NCI-H2196 (cell line): ENCODE measurements at regions not wholly inside any gene's neighbourhood (a gene's known extent, or its start where the extent isn't known, plus 50 kb on each side); places are given as distances from the start of the nearest gene placed in this dataset.

Experiments
- DNase-seq: peaks from one replicate; lab custom pipeline; 2025; ENCODE audit not compliant: unreplicated experiment; lab: John Stamatoyannopoulos, UW

DNA sequence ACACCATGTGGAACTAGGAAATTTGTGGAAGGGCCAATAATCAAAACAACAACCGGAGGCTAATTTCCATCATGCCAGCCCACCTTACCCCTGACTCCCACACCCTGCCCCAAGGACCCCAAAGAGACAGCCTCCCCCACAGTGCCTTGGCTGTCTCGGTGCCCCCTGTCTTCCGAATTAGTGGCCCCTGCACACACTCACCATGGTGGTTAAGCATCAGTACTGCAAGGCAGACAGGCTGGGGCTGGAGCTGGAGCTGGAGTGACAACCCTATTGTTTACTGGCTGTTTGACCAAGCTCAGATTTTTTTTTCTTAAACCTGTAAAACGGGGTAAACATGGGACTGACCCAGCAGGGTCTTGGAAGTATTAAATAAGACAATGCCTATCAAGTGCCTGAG lies 238.0 kb downstream of the TFAP2C start:
- DNase-seq, result no peak

DNA sequence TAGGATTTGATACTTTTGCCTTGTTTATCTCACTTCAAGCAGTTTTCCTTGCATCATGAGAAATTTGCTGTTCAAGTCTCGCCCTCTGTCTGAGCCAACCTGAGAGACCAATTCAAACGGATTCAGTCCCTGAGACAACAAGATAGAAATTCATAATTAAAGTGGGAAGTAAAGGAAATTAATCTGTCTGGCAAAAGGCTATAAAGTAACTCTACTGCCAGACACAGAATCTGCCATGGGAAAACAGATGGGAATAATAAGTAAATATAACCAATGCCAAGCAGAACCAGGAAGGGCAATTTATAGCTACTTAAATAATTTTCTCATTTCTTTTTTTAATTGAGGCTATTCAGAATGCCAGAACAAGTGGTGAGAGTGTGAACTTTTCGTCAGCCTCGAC lies 239.6 kb downstream of the TFAP2C start:
- DNase-seq, result no peak

GRCh38 chr20:56870271-56870670 lies 241.2 kb downstream of the TFAP2C start:
- DNase-seq, result no peak

- no peak for DNase-seq
These were observed 242.6 kb downstream of the TFAP2C start for GRCh38 chr20:56871691-56872090.

DNA sequence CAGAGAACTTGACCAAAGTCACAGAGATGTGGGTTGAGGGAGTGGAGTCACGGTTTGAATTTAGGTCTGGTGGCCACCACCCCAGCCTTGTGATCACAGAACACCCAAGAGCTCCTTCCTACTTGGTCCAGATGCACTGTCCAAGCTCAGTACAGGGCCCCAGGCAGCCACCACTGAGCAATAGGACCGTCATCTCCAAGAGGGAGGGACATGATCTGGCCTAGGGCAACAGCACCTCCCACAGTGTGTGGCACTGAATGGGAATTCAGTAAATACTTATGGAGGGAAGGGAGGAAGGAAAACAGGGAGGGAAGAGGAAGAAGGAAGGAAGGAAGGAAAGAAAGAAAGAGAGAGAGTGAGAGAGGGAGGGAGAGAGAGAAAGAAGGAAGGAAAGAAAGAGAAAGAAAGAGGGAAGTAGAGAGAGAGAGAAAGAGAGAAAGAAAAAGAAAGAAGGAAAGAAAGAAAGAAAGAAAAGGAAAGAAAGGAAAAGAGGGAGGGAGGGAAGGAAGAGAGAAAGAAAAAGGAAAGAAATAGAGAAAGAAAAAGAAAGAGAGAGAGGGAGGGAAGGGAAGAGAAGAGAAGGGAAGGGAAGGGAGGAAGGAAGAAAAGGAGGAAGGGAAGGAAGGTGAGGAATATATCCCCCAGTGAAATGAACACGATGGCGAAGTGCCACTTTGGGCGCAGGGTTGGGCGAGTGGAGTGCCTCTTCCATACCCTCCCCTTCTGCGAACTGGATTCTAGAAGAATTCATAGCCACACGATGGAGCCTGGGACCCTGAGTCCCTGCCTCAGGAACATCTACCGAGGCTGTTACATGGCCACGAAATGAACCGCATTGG lies 243.7 kb downstream of the TFAP2C start:
- DNase-seq, result no peak

DNA sequence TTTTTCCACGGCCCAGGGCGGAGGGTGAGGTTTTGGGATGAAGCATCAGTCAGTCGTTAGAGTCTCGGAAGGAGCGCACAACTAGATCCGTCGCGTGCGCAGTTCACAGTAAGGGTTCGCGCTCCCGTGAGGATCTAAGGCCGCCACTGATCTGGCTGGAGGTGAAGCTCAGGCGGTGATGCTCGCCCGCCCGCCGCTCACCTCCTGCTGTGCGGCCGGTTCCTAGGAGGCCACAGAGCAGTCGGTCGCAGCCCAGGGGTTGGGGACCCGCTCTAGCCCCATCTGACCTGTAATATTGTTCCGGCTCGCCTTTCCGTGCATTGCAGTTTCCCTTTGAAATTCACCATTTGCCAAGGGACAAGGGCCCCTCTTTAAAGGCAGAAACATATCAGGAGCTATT lies 244.7 kb downstream of the TFAP2C start:
- DNase-seq, result no peak

DNA sequence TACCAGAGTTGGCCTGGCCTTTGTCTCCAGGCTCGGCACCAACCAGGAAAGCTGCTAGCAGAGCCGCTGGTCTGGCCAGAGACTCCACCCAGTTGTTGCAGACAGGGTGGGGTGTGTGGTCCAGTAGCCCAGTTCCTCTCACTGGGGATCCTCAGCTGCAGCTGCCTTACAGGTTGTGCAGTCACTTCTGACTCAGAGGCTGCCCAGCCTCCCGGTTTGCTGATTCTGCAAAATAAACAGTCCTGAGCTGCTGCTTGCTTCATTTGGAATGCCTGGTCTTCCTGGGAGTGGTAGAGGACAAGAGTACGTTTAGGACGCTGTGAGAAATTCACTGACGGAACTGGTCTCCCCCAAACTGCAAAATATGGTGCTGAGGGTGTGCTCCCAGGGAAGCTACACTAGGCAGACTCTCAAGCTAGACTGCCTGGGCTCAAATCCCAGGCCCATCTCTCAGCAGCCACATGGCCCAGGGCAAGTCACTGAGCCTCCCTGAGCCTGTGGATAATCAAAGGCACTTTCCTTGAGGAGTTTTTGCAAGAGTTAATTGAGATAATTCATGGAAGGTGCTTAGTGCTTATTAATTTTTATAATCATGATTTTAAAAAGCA lies 246.1 kb downstream of the TFAP2C start:
- no peak for DNase-seq

GRCh38 chr20:56875803-56876202 lies 246.7 kb downstream of the TFAP2C start:
- DNase-seq, result no peak

GRCh38 chr20:56885521-56885920 lies 256.4 kb downstream of the TFAP2C start:
- DNase-seq, result no peak

GRCh38 chr20:56890011-56890410 lies 260.9 kb downstream of the TFAP2C start:
- DNase-seq, result no peak

GRCh38 chr20:56893226-56893917 lies 264.3 kb downstream of the TFAP2C start:
- no peak for DNase-seq

DNA sequence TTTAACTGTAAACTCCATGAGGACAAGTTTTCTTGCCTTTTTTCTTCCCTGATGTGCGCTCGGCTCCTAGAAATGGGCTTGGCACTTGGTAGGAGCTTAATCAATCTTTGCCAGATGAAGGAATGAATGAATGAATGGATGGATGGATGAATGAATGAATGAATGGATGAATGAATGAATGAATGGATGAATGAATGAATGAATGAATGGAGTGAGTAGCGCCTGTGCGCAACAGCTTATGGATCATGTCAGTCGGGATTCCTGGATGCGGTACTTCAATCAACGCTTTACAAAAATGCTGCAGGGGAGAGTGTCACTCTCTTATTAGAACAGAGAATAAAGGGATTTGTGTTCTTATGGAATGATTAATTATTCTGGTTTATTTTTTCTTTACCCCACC lies 267.3 kb downstream of the TFAP2C start:
- DNase-seq, result no peak

DNA sequence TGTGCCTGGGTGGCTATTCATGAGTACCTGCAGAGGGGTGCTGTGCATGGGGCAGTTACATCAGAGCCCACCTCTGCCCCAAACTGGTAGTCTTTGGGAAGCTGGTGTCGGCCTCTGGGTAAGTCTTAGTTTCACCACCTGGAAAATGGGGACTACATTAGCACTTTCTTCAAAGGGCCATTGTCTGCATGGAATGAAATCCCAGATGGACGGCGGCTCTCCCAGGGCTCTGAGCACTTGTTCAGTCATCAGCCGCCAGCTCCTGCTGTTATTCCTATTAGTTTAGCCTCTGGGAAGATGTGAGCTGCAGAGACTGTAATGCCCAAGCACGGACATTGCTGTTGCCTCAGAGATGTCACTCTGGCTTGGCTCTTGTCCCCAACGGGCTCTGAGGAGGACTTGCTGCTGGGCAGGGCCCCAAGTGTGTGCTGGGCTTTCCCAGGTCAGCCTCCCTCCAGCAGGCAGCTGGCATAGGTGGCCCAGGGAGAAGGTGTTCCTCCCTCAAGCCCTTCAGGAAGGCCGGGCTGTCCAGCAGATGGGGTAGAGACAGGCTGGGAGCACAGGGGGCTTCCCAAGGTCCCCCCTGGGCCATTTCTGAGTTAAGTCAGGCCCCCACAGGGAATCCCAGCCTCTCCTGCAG lies 268.3 kb downstream of the TFAP2C start:
- no peak for DNase-seq

GRCh38 chr20:56897958-56898349 lies 268.8 kb downstream of the TFAP2C start:
- no peak for DNase-seq

GRCh38 chr20:56899506-56899905 lies 270.4 kb downstream of the TFAP2C start:
- no peak for DNase-seq

GRCh38 chr20:56900252-56900651 lies 271.1 kb downstream of the TFAP2C start:
- DNase-seq, result no peak

DNA sequence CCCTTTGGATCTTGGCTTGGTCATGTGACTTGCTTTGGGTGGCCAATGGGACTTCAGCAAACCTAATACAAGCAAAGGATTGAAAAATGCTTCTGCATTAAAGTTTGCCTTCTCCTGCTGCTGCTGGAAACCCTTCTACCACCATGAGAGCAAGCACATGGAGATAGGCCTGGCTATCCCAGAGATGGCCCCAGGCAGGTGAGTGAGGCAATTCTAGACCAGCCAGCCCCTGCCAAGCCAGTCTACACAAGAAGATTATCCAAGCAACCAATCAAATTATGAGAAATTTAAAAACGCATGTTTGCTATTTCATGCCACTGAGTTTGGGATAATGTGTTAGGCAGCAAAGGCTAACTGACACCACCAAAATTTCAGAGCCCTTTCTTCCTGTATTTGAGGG lies 274.3 kb downstream of the TFAP2C start:
- no peak for DNase-seq

- no peak for DNase-seq
These were observed 274.8 kb downstream of the TFAP2C start for GRCh38 chr20:56903858-56904257.

DNA sequence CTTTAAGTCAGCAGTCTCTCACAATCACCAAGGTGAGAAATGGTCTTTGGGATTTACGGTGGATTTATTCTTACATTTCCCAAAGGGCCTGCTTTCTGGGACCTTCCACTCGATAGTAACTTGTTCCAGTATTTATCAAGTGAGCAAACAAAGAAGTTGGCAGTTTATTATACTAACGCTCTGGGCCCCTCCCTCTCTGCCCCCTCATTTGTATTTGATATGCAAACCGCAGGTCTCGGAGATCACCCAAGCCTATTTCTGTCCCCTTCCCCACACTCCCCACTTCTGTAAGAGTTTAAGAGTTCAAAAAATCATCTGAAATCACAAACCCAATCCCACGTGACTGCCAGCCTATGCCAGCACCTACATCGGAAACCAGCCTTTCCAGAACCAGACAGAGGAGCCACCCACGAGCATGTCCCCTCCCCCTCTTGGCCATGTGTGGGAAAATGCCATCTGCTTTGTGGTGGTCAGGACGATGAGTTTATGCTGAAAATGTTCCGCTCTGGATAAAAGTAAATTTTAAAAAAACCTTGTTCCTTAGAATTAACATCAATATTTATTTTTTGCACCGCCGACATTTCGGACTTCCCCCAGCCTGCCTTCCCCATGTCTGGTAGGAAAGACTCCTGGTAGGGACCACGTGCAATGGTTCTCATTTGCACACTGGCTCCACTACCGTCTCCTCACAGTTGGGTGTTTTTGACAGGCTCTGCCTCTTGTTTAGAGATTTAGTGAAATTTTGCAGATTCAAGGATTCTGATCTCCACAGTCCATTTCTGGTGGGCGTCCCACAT lies 281.0 kb downstream of the TFAP2C start:
- no peak for DNase-seq

GRCh38 chr20:56911946-56912345 lies 282.8 kb downstream of the TFAP2C start:
- no peak for DNase-seq

DNA sequence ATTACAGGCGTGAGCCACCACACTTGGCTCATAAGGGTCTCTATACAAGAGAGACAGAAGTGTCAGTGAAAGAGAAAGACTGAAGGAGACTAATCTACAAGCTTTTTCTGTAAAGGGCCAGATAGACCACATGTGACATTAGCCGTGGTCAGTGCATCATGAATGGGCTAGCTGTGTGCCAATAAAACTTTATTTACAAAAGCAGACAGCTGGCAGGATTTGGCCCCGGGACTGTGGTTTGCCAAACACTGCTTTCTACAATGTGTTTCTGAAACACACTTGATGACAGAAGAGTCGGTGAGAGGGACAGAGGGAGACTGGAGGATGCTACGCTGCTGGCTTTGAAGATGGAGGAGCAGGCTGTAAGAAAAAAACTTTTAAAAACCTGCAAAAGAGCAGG lies 285.4 kb downstream of the TFAP2C start:
- no peak for DNase-seq
